ENCODE measurements at regions not wholly inside any gene's neighbourhood (a gene's known extent, or its start where the extent isn't known, plus 50 kb on each side); places are given as distances from the start of the nearest gene placed in this dataset.
A peak's percentile ranks its signal among the peaks of the same experiment; 100 is the strongest.

DNA sequence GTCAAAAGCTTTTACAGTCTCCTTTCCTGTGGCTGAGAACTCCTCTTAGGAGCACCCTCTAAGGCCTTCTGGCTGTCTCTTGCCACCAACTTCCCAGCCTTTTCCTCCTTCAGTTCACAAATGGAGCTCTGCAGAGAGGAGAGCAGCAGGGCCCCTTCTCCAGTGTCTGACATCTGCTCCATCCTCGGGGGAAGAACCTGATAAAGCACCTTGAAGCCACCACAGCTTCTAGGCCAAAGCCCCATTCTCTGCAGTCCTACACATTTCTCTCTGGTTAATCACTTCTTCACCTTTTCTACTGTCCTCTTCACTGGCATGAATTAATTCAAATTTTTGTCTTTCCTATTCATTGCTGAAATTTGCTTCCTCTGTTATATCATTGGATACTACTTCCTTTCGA, 378.1 kb upstream of the POU3F1 start:
- no peak for DNase-seq (ENCODE audit: insufficient read length, low spot score)
- FAIRE-seq: no peak
- no peak for TF ChIP-seq POLR2AphosphoS5 (IDR thresholded peaks at IDR 0.05; ENCODE audit: low read depth, low read length)
- no peak for TF ChIP-seq SPI1 (IDR thresholded peaks at IDR 0.05; ENCODE audit: low read depth, low read length)
- no peak for TF ChIP-seq TAF1 (IDR thresholded peaks at IDR 0.05; ENCODE audit: low read depth, low read length)
- no peak for TF ChIP-seq POU2F2 (IDR thresholded peaks at IDR 0.05; ENCODE audit: low read depth, low read length)
- TF ChIP-seq POLR2A (IDR thresholded peaks at IDR 0.05; ENCODE audit: low read depth, low read length): no peak
- TF ChIP-seq PAX5 (IDR thresholded peaks at IDR 0.05; ENCODE audit: insufficient read depth, low read length, severe bottlenecking): no peak

GRCh38 chr1:38420666-38421065, 374.1 kb upstream of the POU3F1 start:
- no peak for TF ChIP-seq SPI1 (IDR thresholded peaks at IDR 0.05; ENCODE audit: low read depth, low read length)
- no peak for TF ChIP-seq POLR2A (IDR thresholded peaks at IDR 0.05; ENCODE audit: low read depth, low read length)
- TF ChIP-seq POU2F2 (IDR thresholded peaks at IDR 0.05; ENCODE audit: low read depth, low read length): no peak
- TF ChIP-seq TAF1 (IDR thresholded peaks at IDR 0.05; ENCODE audit: low read depth, low read length): no peak
- TF ChIP-seq PAX5 (IDR thresholded peaks at IDR 0.05; ENCODE audit: insufficient read depth, low read length, severe bottlenecking): no peak
- TF ChIP-seq POLR2AphosphoS5 (IDR thresholded peaks at IDR 0.05; ENCODE audit: low read depth, low read length): no peak
- DNase-seq (ENCODE audit: insufficient read length, low spot score): no peak
- no peak for FAIRE-seq

DNA sequence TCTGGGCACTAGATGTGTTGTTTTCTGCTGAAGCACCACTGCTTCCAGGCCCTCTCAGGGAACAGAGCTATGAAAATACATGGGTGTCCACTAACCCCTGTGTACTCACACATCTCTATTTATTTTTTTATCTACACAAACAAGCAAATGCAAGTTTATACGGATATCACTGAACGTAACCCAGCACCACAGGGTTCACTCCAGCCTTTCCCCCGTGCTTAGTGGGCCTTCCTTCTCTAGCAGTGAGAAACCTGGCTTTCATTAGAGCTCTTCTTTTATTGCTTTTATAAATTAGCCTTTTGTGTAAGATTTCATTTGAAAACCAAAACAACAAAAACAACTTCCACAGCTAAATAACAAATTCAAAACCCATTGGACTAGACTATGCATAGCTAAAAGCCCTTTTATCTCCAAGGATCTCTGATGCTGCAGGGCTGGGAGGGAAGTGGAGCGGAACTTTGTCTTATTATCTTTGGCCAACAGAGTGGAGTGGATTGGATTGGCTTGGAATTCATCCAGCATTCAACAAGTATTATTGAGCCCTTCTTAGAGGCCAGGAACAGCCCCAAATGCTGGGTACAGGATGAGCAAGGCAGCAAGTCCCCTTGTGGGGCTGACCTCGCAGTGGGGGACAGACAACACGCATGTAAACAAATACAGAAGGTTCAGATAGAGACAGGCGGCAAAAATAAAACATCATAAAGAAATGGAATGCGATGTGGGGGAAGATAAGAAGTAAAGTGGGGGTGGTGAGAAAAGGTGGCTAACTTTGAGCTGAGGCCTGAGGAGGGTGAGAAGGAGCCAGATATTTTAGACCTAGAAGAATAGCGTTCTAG, 371.8 kb upstream of the POU3F1 start:
- TF ChIP-seq POLR2A (IDR thresholded peaks at IDR 0.05; ENCODE audit: low read depth, low read length) (no peak), POLR2AphosphoS5 (IDR thresholded peaks at IDR 0.05; ENCODE audit: low read depth, low read length) (no peak), POU2F2 (IDR thresholded peaks at IDR 0.05; ENCODE audit: low read depth, low read length) (no peak), SPI1 (IDR thresholded peaks at IDR 0.05; ENCODE audit: low read depth, low read length) (no peak), PAX5 (IDR thresholded peaks at IDR 0.05; ENCODE audit: insufficient read depth, low read length, severe bottlenecking) (no peak), TAF1 (IDR thresholded peaks at IDR 0.05; ENCODE audit: low read depth, low read length) (no peak)
- DNase-seq (ENCODE audit: insufficient read length, low spot score) (no peak), FAIRE-seq (no peak)

GRCh38 chr1:38403667-38404066, 357.1 kb upstream of the POU3F1 start:
- FAIRE-seq: no peak
- no peak for DNase-seq (ENCODE audit: insufficient read length, low spot score)
- TF ChIP-seq SPI1 (IDR thresholded peaks at IDR 0.05; ENCODE audit: low read depth, low read length): no peak
- no peak for TF ChIP-seq TAF1 (IDR thresholded peaks at IDR 0.05; ENCODE audit: low read depth, low read length)
- no peak for TF ChIP-seq POLR2AphosphoS5 (IDR thresholded peaks at IDR 0.05; ENCODE audit: low read depth, low read length)
- no peak for TF ChIP-seq POLR2A (IDR thresholded peaks at IDR 0.05; ENCODE audit: low read depth, low read length)
- TF ChIP-seq PAX5 (IDR thresholded peaks at IDR 0.05; ENCODE audit: insufficient read depth, low read length, severe bottlenecking): no peak
- TF ChIP-seq POU2F2 (IDR thresholded peaks at IDR 0.05; ENCODE audit: low read depth, low read length): no peak

- DNase-seq (ENCODE audit: insufficient read length, low spot score): no peak
- no peak for FAIRE-seq
- TF ChIP-seq POU2F2 (IDR thresholded peaks at IDR 0.05; ENCODE audit: low read depth, low read length) (no peak), POLR2AphosphoS5 (IDR thresholded peaks at IDR 0.05; ENCODE audit: low read depth, low read length) (no peak), TAF1 (IDR thresholded peaks at IDR 0.05; ENCODE audit: low read depth, low read length) (no peak), SPI1 (IDR thresholded peaks at IDR 0.05; ENCODE audit: low read depth, low read length) (no peak), PAX5 (IDR thresholded peaks at IDR 0.05; ENCODE audit: insufficient read depth, low read length, severe bottlenecking) (no peak), POLR2A (IDR thresholded peaks at IDR 0.05; ENCODE audit: low read depth, low read length) (no peak)
These were observed 355.7 kb upstream of the POU3F1 start for GRCh38 chr1:38402230-38402815.

DNA sequence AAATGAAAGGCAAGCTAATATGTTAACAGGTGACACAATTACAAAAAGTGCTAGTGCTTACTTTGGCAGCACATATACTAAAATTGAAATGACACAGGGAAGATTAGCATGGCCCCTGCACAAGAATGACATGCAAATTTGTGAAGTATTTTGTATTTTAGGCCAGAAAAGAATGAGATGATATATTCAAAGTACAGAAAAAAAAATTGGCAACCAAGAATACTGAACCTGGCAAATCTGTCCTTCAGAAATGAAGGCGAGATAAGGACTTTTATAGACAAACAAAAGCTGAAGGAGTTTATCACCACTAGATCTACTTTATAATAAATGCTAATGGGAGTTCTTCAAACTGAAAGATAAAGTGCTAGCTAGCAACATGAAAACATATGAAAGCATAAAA, 350.0 kb upstream of the POU3F1 start:
- no peak for DNase-seq (ENCODE audit: insufficient read length, low spot score)
- TF ChIP-seq TAF1 (IDR thresholded peaks at IDR 0.05; ENCODE audit: low read depth, low read length) (no peak), POU2F2 (IDR thresholded peaks at IDR 0.05; ENCODE audit: low read depth, low read length) (no peak), POLR2AphosphoS5 (IDR thresholded peaks at IDR 0.05; ENCODE audit: low read depth, low read length) (no peak), POLR2A (IDR thresholded peaks at IDR 0.05; ENCODE audit: low read depth, low read length) (no peak)
- no peak for FAIRE-seq

DNA sequence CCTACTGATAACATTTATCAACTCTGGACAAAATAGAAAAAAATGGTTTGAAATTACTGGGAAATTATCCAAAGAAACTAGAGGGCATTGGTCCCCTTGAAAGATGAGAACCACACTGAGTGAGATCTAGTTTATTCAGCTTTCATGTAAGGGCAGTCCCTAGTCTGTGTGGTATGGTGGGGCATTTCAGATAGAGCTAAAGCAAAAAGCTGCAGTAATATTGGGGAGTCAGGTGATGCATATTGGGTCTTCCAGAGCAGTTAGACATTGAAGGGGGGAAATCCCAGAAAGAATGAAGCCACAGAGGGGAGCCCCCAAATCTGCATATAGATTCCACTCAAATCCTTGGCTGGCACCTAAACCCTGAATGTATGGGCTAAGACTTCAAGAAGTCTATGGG, 347.7 kb upstream of the POU3F1 start:
- FAIRE-seq: no peak
- TF ChIP-seq PAX5 (IDR thresholded peaks at IDR 0.05; ENCODE audit: insufficient read depth, low read length, severe bottlenecking) (no peak), POLR2AphosphoS5 (IDR thresholded peaks at IDR 0.05; ENCODE audit: low read depth, low read length) (no peak), SPI1 (IDR thresholded peaks at IDR 0.05; ENCODE audit: low read depth, low read length) (no peak), TAF1 (IDR thresholded peaks at IDR 0.05; ENCODE audit: low read depth, low read length) (no peak), POU2F2 (IDR thresholded peaks at IDR 0.05; ENCODE audit: low read depth, low read length) (0 out of 2 replicates have a peak, but pooled peaks have one; percentile 14)
- DNase-seq (ENCODE audit: insufficient read length, low spot score): no peak

- DNase-seq (ENCODE audit: insufficient read length, low spot score): no peak
- TF ChIP-seq POLR2AphosphoS5 (IDR thresholded peaks at IDR 0.05; ENCODE audit: low read depth, low read length) (no peak), SPI1 (IDR thresholded peaks at IDR 0.05; ENCODE audit: low read depth, low read length) (no peak), POU2F2 (IDR thresholded peaks at IDR 0.05; ENCODE audit: low read depth, low read length) (no peak), TAF1 (IDR thresholded peaks at IDR 0.05; ENCODE audit: low read depth, low read length) (no peak), POLR2A (IDR thresholded peaks at IDR 0.05; ENCODE audit: low read depth, low read length) (no peak), PAX5 (IDR thresholded peaks at IDR 0.05; ENCODE audit: insufficient read depth, low read length, severe bottlenecking) (no peak)
- FAIRE-seq: no peak
These were observed 346.3 kb upstream of the POU3F1 start for GRCh38 chr1:38392861-38393260.

DNA sequence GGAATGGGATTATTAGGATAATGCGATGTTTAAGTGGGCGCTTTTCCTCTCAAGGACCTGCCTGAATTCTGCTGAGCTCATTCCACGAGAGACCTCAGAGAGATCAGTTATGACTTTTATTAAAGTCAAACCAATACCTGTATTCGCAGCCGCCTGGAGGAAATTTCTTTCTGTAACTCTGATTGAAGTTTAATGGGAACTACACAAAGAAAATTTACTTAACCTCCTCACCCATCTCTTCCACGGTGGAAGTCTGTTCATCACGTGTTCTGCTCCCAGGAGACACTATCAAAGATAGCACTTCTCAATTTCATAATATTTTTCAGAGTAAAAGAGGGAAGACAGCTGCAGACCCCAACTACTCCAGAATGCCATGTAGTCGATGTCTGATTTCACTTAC, 334.7 kb upstream of the POU3F1 start:
- DNase-seq (ENCODE audit: insufficient read length, low spot score): no peak
- TF ChIP-seq PAX5 (IDR thresholded peaks at IDR 0.05; ENCODE audit: insufficient read depth, low read length, severe bottlenecking) (no peak), TAF1 (IDR thresholded peaks at IDR 0.05; ENCODE audit: low read depth, low read length) (no peak), POU2F2 (IDR thresholded peaks at IDR 0.05; ENCODE audit: low read depth, low read length) (no peak), POLR2A (IDR thresholded peaks at IDR 0.05; ENCODE audit: low read depth, low read length) (no peak), SPI1 (IDR thresholded peaks at IDR 0.05; ENCODE audit: low read depth, low read length) (no peak), POLR2AphosphoS5 (IDR thresholded peaks at IDR 0.05; ENCODE audit: low read depth, low read length) (no peak)
- no peak for FAIRE-seq

All from GM12891 (cell line).